DMS114 treated with DMSO at 0.1 percent for 48 hours (cell line): ENCODE measurements at regions not wholly inside any gene's neighbourhood (a gene's known extent, or its start where the extent isn't known, plus 50 kb on each side); places are given as distances from the start of the nearest gene placed in this dataset.
"Not testable (repeated sequence)": the region's sequence is repeated elsewhere in the genome, so short reads cannot be mapped to it uniquely, and the experiment has no call there.

Source experiments
- DNase-seq: peaks from one replicate; lab custom pipeline; 2025; ENCODE audit not compliant: unreplicated experiment; lab: John Stamatoyannopoulos, UW

DNA sequence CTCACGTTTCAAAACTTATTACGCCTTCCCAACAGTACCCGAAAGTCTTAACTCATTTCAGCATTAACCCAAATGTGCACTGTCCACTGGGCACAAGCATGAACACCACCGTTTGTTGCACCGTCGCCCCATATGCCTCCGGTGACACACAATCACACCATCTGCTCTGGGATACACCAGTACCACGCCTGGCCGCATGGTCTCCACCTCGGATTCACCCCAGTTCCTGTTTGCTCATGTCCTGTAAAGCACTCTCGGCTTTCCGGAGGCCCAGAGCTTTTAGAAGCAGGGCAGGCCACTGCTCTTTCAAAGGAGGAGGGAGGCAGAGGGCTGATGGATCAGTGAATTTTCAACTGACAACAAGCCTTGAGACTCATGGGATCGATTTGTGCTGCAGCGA lies 1570.0 kb upstream of the DEFB115 start:
- DNase-seq = no peak

DNA sequence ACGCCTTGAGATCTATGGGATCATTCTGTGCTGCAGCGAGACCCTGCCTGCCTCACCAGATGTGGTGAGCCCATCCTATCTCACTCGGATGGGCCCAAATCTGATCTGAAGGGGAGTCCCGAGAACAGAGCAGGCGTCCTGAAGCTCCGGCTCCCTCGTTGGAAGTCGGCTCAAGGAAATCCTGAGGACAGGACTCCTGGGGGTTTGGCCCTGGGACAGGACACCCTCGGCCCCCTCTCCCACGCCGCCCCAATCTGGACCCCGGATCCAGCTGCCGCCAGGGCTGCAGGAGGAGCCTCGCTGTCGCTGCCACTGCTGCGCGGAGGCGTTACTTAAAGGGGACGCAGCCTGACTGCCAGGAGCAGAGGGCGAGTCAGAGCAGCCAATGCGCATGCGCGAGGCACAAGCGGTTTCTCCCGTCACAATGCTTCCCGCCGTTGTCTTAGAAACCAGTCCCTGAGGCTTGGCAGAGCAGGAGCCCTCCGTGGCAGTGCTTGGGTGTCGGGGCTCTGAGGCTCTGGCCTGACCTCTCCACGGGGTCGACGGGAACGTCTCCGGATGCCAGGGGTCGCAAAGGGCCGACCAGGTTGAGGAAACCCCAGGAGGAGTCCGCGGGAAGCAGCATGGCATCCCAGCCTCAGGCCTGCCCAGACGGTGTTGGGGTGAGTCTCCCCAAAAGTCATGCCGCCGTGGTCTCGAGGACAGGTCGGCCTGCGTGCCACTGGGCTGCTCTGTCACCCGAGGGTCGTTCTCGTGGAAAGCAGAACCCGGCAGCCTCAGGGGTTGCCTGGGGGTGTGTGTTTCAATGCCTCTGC lies 1567.8 kb upstream of the DEFB115 start:
- peak; percentile 1 for DNase-seq

DNA sequence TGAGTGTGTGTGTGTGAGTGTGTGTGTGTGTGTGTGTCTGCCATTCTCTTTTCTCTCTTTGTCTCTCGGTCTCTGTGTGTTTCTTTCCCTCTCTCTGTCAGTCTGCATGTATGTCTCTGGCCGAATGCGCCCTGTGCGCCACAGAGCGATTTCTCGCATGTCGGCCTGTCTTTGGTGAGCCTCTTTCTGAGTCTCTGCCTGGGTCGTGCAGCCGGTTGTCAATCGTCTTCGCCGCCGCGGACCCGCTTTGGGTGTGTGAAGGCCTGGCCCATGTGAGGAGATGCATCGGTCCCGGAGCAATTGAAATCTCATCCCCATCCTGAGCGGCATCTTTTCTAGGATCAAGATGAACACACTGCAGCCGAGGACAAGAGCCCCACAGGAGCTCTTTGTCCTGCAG lies 1567.2 kb upstream of the DEFB115 start:
- DNase-seq = no peak

DNA sequence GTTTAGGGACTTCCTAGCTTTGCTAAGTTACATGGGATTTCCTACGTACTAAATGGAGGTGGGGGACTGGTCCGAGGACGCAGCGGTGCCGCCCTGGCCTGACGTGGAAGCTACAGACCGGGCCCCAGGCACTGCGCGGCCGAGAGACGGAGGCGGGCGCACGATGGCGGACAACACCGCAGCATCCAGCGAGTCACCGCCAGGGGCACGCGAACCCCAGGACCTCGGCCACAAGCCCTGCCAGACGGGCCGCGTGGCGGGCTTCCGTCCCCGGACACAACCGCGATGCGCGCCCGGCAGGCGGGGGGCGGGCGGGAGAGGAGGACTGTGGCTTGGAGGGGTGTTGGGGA lies 1516.9 kb upstream of the DEFB115 start:
- DNase-seq = no peak

DNA sequence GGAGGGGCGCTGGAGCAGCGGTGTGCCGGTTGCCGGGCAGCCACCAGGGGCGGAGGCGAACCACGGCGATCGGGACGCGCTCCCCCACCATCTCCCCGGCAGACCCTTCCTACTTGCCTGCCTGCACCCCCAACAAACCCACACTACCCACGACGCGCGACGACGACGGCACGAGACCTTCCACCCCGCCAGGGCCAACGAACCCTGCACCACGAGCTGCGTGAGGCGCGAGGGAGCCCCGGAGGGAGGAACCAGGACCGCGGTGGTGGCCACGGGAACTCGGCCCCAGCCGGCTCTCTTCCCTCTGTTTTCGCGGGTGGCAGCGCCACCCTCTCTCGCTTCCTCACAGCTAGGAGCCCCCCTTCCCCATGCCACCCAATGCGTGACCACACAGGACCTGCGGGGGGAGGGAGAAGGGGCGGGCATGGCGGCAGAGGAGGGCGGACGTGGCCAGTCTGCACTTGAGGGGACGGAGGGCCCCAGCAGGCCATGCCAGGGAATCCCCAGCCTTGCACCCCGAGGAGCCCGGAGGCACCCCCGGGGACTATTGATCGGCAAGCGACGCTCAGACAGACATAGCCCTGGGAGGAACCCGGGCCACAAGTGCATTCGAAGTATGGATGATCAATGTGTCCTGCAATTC lies 1516.4 kb upstream of the DEFB115 start:
- no peak for DNase-seq

DNA sequence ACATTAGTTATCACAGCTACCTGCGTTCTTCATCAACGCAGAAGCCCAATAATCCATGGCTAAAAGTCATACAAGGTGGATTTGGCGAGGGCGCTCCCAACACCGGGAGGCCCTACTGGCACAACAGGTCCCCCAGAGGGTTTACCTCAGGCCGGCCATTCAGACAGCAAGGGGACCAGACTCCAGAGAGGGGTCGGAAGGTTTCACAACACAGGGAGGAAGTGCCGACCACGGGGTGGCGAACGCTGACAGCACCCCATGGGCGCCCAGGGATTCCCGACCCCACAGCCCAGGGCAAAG lies 1515.9 kb upstream of the DEFB115 start:
- no peak for DNase-seq

DNA sequence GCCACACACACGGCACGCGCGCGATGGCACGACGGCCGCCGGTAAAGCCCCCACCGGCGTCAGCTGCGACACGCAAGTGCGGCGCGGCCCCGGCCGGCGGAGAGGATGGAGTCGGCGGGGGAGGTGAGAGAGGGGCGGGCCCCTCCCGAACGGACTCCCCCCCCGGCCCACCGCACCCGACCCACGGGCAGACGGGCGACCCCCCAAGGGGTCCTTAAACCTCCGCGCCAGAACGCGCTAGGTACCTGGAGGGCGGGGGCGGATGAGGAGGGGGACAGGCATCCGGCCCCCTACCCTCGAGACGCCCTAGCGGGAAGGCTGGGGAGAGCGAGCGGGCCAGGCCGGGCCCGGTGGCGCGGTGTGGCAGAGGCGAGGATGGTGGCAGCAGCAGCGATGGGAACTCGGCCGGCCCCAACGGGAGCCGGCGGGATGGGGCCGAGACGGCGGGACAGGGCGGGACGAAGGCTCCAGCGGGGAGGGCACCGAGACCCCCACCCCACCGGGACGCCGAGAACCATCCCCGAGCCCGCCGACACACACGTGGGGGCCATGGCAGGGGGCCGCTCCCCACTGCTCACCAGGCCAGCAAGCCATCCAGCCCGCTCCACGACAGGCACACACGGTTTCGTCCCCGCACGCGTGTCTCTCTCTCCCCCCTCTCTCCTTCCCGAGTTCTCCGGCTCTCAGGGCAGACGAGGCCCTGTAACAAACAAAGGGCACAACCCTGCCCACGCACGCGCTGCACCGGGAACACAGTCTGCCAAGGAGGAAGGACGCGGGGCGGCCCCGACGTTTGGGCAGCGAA lies 1515.4 kb upstream of the DEFB115 start:
- no peak for DNase-seq

DNA sequence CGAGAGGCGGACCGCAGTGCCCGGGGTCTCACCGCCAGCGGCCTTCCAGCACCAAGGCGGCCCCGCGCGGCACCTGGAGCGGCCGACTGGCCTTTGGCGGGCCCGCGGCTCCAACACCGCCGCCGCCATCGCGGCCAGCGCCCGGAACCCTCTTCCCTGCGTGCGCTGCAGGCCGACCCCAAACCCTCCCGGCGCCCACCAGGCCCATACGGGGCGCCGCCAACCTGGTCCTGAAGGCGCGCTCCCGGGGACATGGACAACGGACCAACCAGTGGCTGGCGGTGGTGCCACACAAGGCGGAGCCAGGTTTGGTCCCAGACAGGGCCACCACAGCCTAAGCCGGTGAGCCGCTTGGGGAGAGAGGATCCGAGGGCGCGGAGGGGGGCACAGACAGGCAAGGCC lies 1514.8 kb upstream of the DEFB115 start:
- no peak for DNase-seq

DNA sequence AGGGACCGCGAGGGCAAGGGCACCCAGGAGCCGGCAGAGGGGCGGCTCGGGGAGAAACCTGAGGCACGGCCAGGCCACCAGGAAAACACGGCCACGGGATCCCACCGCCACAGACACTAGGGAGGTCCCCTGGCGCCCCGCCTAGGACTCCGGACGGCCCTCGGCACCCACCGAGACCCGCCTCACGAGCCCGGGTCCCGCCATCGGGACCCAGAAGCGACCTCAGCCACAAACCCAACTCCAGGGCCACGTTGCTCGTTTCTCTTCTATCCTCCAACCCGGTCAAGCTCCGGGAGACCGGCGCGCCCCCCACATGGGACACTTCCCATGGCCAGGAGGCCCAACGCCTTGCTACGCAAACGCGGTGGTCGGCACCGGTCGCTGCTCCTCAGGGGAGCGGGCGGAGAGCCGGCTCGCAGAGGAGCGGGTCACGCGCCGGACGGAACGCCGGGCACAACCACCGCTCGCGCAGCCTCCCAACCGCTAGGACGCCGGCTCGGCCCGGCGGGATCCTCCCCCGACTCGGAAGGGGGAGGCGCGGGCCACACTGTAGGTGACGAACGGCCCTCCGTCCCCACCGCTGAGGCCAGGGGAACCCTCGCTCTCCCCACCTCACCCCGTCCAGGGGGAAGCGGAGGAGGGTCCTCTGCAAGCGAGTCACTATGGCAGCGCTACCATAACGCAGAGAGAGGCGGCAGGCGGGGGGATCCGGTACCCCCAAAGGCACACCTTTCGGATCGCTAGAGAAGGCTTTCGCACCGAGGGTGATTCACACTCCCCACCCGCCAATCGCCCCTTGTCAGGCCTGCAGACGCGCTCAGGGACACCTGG lies 1514.1 kb upstream of the DEFB115 start:
- no peak for DNase-seq

DNA sequence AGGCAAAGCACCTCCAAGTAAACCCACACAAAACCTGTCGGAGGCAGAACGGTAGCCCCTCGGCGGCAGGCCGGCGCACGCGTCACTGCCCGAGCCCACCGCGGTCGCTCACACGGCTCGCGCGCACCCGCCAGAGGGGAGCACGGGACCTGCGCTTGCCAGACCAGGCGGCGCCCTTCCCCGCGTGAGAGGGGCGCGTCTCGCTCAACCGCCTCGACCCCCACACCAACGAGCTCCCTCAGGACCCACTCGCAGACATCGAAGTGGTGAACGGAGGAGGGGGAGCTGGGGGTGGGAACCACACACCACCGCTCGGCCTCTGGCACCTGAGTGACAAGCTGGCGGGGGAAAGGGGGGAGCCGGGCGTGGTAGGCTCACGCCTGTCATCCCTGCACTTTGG lies 1513.4 kb upstream of the DEFB115 start:
- no peak for DNase-seq

DNA sequence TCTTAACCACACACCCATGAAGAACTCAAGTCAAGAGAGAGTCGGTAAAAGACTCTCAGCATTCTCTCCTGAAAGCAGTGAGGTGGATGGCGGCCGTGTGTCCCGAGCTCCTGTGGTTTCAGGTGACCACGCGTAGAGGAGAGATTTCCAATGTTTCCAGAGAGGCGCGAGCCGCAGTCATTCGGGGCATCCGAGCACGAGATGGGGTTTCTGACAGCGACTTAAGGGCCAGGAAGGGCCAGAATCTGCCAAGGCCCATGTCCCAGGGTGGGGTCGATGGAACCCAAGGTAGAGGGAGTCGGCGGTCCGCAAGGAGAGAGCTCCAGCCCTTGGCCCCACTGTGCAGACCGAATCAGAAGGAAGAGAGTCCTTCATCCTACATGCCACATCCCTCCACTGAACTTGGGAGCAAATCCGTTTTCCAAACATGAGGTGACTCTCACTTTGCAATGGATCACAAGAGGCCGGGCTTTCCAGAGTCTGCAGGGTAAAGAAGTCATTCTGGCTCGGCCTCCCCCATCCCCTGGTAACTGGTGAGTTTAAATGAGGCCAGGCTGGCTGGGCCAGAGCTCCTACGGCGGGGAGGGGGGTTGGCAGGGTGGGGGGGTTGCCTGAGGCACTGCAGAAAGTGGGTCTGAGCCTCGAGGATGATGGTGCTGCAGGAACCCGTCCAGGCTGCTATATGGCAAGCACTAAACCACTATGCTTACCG lies 1511.8 kb upstream of the DEFB115 start:
- not testable (repeated sequence) for DNase-seq

DNA sequence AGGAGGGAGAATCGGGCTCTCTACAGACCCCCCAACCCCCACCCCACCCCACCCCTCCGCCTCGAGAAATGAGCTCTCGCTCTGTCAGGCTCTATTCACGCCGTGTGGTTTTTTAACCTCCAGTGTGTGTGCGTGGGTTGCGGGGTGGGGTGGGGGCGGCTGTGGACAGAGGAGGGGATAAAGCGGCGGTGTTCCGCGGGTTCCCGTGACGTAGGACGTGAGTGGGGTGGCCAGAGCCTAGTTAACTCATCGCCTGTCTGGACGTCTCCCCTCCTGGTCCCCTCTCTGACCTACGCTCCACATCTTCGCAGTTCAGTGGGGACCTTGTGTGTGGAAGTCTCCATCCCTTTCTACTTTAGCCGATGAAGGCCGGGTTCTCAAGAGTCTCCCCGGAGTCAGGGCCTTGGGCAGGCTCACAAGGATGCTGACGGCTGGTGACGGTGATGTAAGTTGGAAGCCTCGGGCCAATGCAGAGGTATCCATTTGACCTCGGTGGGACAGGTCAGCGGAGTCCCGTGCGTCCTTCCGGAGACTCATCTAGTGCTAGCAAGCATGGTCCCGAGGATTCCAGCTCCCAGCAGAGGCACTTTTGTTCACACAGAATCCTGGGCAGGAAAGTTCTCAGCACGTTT lies 1507.1 kb upstream of the DEFB115 start:
- DNase-seq = no peak

DNA sequence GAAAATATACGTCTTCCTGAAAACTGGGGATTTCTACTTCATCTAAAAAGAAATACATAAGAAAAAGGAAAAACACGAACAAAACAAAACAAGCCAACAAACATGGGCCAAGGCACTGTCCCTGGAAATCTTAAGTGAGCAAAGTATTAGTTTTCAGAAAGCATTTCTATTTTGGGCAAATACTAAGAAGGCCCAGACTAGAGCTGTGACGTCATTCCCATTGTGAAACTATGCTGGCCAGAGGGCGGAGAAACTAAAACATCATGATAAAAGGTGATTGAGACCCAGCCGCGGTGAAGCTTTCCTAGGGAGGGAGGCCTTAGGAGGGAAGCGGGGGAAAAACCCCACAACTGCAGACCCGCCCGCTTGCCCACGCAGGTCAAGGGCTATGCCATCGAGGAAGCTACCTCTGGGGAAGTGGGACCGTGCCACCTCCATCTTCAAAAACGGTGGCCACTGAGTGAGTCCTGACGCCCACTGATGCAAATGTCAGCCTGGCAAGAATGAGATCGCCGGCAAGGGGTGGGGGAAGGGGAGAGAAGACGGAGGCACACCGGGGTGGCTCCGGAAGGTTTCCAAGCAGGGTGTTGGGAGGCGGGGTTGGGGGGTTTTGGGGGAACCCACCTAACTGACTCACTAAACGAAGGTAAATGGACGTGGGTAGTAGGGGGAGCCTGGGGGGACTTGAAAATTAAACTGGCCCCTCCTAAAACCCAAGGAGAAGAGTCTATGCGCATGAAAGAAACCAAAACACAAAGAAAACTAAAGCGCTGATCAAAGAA lies 1504.6 kb upstream of the DEFB115 start:
- not testable (repeated sequence) for DNase-seq

DNA sequence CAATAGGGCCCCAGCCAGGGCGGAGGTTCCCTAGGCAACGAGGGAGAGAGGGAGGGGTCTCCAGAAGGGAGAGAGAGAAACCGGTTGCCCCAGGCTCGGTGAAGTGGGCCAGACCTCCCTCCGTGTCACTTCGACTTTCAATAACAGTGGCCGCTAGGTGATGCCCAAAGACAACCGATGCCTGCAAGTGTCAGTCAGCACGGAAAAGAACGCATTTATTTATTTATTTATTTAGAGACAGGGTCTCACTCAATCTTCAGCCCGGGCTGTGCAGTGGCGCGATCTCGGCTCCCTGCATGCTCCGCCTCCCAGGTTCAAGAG lies 1504.1 kb upstream of the DEFB115 start:
- DNase-seq = peak; percentile 27

DNA sequence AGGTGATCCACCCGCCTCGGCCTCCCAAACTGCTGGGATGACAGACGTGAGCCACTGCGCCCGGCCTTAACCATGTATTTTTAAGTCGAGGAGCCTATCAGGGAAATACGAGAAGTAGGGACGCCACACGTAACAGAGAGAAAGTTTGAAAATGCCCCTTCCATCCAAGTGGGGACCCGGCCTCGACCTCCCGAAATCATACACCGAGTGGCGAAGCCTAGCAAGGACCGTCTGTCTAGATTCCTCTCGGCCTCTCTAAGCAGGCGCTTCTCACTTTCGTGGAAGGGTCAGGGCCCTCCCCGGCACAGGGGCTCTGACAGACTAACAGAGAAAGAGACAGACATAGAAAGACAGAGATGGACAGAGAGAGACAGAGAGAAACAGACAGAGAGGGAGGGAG lies 1503.6 kb upstream of the DEFB115 start:
- not testable (repeated sequence) for DNase-seq

DNA sequence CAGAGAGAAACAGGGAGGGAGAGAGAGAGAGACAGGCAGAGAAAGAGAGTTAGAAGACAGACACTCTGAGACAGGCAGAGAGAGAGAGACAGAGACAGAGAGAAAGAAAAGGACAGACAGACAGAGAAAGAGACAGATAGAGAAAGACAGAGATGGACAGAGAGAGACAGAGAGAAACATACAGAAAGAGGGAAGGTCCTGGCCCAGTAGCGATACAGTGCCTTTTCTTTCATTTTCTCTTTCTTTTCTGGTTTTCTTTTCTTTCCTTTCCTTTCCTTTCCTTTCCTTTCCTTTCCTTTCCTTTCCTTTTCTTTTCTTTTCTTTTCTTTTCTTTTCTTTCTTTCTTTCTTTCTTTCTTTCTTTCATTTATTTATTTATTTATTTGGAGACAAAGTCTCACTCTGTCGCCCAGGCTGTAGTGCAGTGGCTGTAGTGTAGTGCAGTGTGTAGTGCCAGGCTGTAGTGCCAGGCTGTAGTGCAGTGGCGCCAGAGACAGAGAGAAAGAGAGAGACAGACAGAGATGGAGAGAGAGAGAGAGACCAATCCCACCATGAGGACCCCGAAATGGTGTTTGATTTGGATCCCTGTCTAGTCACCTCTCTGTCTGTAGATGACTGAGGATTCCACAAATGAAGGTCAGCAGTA lies 1501.5 kb upstream of the DEFB115 start:
- DNase-seq = not testable (repeated sequence)

DNA sequence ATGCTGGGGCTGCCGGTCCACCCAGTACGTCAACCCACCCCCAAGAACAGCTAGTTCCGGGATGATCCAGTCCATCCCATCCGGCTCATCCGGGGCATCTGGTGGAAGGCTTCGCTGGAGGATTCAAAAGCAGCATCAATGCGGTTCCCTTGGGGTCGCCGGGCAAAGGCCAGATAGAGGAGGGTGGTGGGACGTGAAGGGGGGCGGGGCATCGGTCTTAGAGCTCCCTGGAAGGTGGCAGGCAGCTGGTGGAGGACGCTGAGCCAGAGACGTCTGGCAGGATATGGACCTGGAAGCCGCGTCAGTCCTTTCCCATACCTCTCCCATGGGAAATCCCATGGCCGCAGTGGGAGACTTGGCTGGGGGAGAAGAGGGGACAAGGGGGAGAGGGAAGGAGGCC lies 1500.8 kb upstream of the DEFB115 start:
- no peak for DNase-seq

DNA sequence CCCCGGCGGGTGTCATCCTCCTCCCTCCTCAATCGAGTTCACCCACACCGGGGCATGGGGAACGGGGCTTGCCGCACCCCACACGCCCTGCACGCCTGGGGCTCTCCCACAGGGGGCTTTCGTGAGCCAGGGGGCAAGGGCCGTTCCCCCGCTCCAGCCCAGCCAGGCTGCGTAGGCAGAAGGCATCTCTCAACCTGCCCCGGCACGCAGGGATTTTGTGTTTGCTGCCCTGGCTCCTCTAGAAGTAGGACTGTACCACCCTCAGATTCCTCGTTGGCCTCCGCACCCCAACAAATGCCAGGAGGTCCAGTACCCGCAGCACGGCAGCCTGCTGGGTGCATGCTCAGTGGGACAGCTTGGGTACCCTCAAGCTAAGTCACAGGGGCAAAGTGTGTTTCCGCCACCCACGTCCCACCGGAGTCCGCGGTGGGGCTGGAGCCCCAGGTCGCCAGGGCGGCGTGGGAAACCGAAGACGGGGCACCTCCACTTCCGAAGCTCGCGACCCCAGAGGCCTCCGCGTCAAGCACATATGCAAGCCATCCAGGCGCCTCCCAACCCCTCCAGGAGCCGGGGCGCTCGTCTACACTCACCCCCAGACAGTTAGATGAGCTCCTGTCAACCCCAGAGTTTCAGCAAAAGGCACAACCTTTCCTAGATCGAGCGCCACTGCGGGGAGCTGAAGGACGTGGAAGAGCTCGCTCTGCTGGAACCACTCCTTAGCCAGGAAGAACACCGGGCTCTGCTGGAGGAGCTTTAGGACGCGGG lies 1495.7 kb upstream of the DEFB115 start:
- not testable (repeated sequence) for DNase-seq
